GM12872 (cell line): ENCODE measurements at regions not wholly inside any gene's neighbourhood (a gene's known extent, or its start where the extent isn't known, plus 50 kb on each side); places are given as distances from the start of the nearest gene placed in this dataset.

ENCODE experiments used
- CTCF ChIP-seq: IDR thresholded peaks from 3 replicates; pipeline ENCODE4 v1.5.1; 2011; ENCODE audit warnings: low read depth, mild to moderate bottlenecking, low read length, moderate library complexity; ENCODE audit not compliant: insufficient read depth

- TF ChIP-seq CTCF = no peak
Measured at GRCh38 chr17:79168486-79169055, 93.9 kb downstream of the ENGASE start.

GRCh38 chr17:79167486-79167885 lies 92.9 kb downstream of the ENGASE start:
- TF ChIP-seq CTCF = no peak

GRCh38 chr17:79165756-79166473 lies 91.3 kb downstream of the ENGASE start:
- no peak for TF ChIP-seq CTCF

- TF ChIP-seq CTCF = no peak
Measured at GRCh38 chr17:79164913-79165695, 90.5 kb downstream of the ENGASE start.

GRCh38 chr17:79164408-79164807 lies 89.8 kb downstream of the ENGASE start:
- no peak for TF ChIP-seq CTCF

GRCh38 chr17:79163071-79163470 lies 88.4 kb downstream of the ENGASE start:
- no peak for TF ChIP-seq CTCF
